Glomerular visceral epithelial cell (primary cell): ENCODE measurements at regions not wholly inside any gene's neighbourhood (a gene's known extent, or its start where the extent isn't known, plus 50 kb on each side); places are given as distances from the start of the nearest gene placed in this dataset.
"Not testable (repeated sequence)": the region's sequence is repeated elsewhere in the genome, so short reads cannot be mapped to it uniquely, and the experiment has no call there.

Experiments
- DNase-seq: peaks from one replicate; pipeline ENCODE4 v3.0.0-alpha.2; 2016; ENCODE audit errors: extremely low spot score

- not testable (repeated sequence) for DNase-seq
Measured at GRCh38 chr4:27075603-27076002, 215.0 kb downstream of the STIM2 start.

GRCh38 chr4:27078934-27079455 lies 218.4 kb downstream of the STIM2 start:
- no peak for DNase-seq

- DNase-seq: no peak
Measured at GRCh38 chr4:27081675-27082586, 221.3 kb downstream of the STIM2 start.

- DNase-seq: no peak
Measured at GRCh38 chr4:27082776-27083175, 222.1 kb downstream of the STIM2 start.

GRCh38 chr4:27084685-27085361 lies 224.2 kb downstream of the STIM2 start:
- no peak for DNase-seq

GRCh38 chr4:27085396-27085795 lies 224.8 kb downstream of the STIM2 start:
- DNase-seq: no peak

- no peak for DNase-seq
Measured at GRCh38 chr4:27087306-27088045, 226.8 kb downstream of the STIM2 start.

GRCh38 chr4:27088491-27088890 lies 227.8 kb downstream of the STIM2 start:
- DNase-seq: no peak

GRCh38 chr4:27089186-27089585 lies 228.5 kb downstream of the STIM2 start:
- no peak for DNase-seq

GRCh38 chr4:27090406-27090805 lies 229.8 kb downstream of the STIM2 start:
- DNase-seq: no peak

- DNase-seq: no peak
Measured at GRCh38 chr4:27094224-27094623, 233.6 kb downstream of the STIM2 start.

GRCh38 chr4:27094783-27095182 lies 234.1 kb downstream of the STIM2 start:
- DNase-seq: no peak

- DNase-seq: no peak
Measured at GRCh38 chr4:27096142-27096824, 235.6 kb downstream of the STIM2 start.

GRCh38 chr4:27098034-27098433 lies 237.4 kb downstream of the STIM2 start:
- DNase-seq: no peak

GRCh38 chr4:27100713-27101112 lies 240.1 kb downstream of the STIM2 start:
- DNase-seq: no peak

GRCh38 chr4:27101126-27101525 lies 240.5 kb downstream of the STIM2 start:
- no peak for DNase-seq

- DNase-seq: no peak
Measured at GRCh38 chr4:27101561-27101960, 240.9 kb downstream of the STIM2 start.

GRCh38 chr4:27111627-27112026 lies 251.0 kb downstream of the STIM2 start:
- DNase-seq: no peak

- DNase-seq: no peak
Measured at GRCh38 chr4:27112587-27112986, 251.9 kb downstream of the STIM2 start.

GRCh38 chr4:27115221-27115620 lies 254.6 kb downstream of the STIM2 start:
- no peak for DNase-seq

- no peak for DNase-seq
Measured at GRCh38 chr4:27117453-27117852, 256.8 kb downstream of the STIM2 start.

- DNase-seq: no peak
Measured at GRCh38 chr4:27119239-27119638, 258.6 kb downstream of the STIM2 start.
